ENCODE measurements at regions not wholly inside any gene's neighbourhood (a gene's known extent, or its start where the extent isn't known, plus 50 kb on each side); places are given as distances from the start of the nearest gene placed in this dataset.

DNA sequence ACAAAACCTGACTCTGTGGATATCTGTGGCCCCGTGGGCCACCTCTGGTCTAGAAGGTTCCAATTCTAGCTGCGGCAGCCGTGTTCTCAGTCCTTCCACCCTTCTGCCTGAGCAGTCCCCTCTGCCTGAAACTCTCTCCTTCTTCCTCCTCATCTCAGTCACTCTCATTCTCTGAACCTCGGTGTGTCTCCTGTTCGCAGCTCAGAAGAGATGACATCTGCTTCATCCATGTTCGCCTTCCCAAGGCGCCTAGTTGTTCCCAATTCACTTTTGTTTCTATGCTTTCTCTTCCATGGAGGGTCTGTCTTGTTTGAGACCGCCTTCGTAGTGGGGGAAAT is 95.5 kb downstream of the CEBPB start:
- DNase-seq (ENCODE audit: low read depth in 2 of 2), result no peak

DNA sequence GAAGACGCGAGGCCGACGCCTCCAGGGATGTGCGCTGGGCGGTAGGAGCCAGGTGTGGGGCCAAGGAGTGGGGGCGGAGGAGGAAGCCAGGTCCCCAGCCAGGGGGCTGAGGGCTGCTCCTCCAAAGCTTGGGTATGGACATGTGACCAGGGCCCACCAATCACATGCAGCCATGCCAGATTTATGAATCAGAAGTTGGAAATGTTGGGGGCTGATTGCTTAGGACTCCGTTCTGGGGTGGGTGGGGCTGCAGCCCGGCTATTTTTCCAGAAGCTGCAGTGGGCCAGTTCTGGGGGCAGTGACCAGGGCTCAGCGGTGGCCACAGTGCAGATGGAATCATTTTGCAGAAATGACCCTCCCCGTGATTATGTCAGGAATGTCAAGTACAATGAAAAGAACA is 96.0 kb downstream of the CEBPB start:
- no peak for DNase-seq (ENCODE audit: low read depth in 2 of 2)

DNA sequence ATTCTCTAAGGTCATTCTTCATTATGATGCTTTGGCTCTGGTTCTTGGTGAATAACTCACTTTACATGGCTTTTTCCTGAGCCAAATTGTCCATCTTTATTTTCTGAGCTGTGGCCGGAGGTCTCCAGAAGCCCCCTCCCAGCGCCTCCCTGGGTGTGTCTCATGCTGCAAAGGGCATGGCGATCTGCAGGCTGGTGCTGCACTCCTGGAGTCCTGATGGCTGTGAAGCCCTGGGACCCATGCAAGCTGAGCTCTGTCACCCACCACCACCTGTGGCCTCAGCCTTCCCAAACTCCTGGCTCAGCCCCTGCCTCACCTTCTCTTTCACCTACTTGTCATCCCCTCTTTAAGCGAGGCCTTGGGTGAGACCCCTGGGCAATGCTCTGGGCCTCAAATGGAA is 96.9 kb downstream of the CEBPB start:
- no peak for DNase-seq (ENCODE audit: low read depth in 2 of 2)

DNA sequence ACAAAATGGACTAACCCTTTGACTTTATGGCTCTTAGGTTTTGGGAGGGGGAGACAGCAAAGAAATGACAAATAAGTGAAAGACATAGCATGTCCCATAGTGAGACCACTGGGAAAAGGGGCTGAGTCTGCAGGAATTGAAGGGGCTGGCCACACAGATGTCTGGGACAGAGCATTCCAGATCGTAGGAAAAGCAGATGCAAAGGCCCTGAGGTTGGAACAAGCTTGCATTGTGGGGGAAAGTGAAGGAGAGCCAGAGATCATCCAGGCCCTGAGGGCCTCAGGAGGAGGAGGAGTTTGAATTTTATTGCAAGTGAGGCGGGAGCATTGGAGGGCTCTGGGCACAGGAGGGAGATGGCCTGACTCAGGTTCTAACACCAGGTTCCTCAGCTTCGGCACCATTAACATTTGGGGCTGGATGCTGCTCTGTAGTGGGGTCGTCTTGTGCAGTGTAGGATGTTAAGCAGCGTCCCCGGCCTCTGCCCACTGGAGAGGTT is 97.5 kb downstream of the CEBPB start:
- DNase-seq (ENCODE audit: low read depth in 2 of 2), result no peak

DNA sequence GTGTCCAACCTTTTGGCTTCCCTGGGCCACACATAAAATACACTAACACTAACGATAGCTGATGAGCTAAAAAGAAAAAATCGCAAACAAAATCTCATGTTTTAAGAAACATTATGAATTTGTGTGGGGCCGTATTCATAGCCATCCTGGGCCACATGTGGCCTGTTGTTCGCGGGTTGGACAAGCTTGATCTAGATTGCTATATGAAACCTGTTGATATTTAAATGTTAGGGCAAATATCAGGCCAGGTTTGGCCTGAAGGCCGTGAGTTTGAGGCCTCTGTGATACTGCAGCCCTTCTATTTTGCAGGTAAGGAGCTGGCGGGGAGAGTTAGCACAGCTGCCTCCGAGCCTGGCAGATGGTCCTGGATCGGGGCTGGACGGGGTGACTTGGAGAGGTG is 99.0 kb downstream of the CEBPB start:
- no peak for DNase-seq (ENCODE audit: low read depth in 2 of 2)

DNA sequence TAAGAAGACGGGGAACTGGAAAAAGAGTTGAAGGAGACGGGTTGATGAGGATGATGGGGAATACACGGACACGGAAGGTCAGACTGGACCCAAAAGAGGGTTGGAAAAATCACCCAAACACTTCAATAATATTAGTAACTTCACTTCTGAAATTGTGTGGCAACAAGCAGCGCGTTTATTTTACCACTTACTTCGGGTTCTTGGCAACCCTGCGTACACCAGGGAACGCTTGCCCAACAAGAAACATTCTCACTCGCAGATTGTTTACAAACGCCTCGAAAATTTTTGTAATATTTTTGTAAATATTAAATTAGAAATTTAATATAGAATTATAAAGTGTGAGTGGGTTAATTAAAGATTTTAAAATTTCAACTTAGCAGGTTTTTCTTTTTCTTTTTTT is 99.5 kb downstream of the CEBPB start:
- no peak for DNase-seq (ENCODE audit: low read depth in 2 of 2)

DNA sequence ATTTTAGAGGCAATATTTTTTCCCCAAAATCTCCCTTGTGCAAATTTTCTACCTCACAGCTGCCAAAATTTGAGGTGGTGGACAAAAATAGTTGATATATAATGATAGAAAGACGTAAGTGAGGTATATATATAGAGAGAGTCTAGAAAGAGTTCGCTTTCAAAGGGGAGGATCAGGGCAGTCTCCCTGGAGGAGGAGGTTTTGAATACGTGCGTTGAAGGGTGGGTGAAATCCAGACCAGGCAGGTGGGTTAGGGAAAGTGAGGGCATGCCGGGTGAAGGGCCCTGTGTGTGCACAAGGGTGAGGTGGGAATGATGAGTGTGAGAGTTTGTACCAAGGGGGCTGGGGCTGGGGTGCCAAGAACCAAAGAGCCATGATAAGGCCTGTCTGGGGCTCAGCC is 100.2 kb downstream of the CEBPB start:
- no peak for DNase-seq (ENCODE audit: low read depth in 2 of 2)

DNA sequence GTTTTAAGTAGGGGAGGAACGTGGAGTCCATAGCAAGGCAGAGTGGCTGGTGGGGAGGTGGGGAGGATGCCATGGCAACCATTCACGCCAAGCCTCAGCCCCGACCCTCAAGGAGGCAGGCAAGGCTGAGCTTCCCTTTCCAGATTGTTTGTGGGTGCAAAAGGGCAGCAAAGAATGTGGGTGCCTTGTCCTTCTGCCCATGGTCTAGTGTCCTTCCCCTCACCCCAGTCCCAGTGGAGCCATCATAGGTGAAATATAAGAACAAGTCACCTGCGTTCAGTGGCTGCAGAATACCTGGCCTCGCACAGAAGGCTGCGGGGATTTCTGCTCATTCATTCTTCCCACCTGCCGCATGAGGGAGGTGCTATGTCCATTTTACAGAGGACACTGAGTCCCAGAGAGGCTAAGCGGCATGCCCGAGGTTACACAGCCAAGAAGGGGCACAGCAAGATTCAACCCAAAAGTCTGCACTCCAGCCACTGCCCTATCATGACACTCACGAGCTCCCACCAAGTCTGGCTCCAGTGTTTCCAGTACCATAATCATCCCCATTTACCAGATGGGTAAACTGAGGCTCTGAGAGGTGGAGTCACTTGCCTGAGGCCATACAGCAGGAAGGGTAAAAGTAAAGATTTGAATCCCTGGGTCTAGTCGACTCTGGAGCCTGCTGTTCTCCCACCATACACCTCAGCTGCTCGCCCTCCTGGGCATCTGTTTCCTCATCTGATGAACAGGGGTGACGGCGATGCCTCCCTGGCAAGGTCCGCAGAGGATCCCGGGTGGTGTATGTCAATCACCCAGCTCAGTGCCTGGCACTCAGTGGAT is 100.8 kb downstream of the CEBPB start:
- DNase-seq (ENCODE audit: low read depth in 2 of 2), result no peak

DNA sequence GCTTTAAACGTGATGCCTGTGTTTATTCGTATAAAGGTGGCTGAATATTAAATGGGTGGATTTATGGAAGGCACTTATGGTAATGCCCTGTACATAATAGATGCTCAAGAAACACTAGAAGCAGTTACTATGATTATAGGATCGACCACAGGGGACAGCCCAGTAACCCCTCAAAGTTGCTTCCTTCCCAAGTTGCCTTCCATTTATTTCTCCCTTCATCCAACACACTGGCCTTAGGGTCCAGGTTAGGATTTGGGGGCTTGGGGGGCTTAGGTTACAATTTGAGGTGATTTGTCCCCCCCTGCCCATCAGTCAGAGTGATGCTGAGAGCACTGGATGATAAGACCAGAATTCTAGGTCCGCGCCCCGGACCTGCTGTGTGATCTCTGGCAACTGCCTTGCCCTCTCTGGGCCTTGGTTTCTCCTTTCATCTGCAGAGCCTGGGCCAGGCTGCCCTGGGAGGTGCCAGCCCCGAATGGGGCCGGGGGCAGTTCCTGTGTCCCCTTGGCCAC is 101.5 kb downstream of the CEBPB start:
- no peak for DNase-seq (ENCODE audit: low read depth in 2 of 2)

DNA sequence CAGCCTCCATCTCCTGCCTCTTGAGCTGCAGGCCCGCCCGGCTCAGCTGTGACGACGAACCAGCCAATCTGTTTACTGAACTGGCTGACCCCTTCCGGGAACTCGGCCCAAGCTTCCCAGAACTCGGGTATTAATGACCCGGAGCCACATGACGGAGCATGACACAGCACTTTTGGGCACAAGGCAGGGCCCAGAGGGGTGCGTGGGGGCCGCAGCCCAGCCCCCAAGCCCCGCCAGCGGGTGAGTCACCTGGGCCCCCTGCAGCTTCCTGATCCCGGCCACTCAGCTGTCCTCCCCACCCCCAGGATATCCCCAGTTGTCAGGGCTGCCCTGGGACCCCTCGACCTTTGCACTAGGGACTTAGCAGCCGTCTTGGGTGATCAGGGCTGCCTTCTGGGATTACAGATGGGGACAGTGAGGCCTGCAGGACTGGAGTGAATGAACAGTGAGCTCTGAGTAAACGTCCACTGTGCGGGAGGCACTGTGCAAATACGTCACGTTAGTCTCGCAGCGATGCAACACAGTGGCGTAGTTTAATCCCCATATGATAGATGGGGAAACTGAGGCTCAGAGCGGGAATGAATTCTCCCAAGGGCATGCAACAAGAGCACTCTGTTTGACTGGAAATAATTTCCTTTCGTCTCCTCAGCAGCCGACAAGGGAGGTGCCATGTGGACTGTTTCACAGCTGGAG is 102.1 kb downstream of the CEBPB start:
- peak; percentile 11 to 27 for DNase-seq (ENCODE audit: low read depth in 2 of 2)

DNA sequence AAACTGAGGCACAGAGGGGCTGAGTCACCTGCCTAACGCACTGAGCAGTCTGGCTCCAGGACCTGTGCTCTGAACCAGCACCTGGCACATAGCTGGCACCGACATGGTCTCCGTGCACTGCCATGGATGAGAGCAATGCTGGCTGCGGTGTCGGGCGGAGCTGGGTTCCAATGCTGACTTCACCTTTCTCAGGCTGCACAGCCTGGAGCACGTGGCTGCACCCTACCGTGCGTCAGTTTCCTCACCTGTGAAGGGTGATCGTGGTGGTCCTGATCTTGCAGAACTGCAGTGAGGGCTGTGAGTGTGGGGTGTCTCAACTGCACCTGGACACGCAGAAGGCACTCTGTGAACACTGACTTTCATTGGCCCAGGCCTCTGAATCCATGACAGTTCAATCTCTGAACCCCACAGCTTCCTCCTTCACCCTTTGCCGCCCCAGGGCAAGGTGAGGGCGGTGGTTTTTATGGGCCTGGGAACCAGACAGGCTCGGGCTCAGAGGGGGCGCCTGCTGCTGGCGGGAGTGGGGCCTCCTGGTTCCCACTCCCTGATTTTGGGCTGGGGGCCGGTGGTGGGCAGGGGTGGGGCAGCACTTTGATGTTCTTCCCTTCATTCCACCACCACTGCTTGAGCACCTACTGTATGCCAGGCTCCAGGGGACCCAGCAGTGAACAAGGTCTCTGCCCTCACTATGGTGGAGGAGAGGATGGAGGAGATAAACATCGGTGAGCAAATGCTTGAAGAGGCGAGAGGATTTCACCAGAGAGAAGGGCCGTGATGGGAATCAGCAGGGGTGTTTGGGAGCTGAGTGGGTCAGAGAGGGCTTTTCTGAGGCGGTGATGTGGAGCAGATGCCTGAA is 102.9 kb downstream of the CEBPB start:
- DNase-seq (ENCODE audit: low read depth in 2 of 2), result no peak

DNA sequence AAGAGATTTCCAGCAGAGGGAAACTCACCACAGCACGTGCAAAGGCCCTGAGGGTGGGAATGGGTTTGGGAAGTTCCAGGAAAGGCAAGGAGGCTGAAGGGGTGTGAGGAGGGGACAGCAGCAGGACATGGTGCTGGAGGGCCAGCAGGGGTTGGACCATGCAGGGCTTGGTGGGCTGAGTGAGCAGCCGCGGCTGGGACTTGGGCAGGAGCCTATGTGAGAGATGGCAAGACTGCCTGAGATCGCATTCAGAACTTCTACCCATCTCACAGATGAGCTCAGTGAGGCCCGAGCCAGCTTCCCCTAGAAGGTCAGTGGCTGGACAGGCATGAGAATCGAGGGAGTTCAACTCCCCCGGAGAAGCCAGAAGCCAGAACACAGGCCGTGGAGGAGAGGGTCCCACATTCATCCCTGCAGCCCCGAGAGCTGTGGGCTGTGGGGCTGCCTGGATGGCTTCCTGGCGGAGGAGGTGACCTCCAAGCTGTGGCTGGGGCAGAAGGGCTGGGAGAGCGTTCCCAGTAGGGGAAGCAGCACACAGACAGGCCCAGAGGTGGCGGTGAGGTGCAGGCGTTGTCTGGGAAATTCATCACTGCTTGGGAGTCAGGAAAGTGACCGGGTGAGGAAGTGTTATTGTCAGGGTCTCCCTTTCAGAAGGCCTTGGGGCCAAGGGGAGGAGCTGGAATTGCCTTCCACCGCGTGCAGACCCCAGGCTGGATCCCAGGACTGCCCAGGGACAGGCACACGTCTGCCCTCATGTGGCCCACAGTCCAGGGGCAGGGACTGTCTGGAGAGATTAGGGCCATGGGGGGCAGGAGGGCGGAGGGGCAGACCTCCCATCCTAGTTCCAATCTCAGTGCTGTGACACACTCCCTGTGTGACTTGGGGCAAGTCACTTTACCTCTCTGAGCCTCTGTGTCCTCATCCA is 103.8 kb downstream of the CEBPB start:
- DNase-seq (ENCODE audit: low read depth in 2 of 2), result no peak

DNA sequence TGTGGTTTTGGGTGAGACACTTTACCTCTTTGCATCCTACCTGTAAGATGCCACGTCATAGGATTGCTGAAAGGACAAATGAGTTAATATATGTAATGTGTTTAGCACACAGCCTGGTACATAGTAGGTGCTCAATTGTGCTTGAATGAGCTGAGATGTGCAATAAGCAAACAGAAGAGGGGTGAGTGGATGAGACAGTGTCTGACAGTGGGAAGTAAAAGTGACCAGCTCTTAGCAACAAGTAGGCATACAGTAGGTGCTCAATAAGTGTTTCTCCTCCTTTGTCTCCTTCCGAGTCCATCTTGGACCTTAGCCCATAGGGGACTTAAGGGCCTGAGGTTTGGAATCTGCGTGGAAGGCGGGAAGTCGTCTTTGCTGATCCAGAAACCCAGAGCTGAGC is 104.7 kb downstream of the CEBPB start:
- DNase-seq (ENCODE audit: low read depth in 2 of 2), result no peak

DNA sequence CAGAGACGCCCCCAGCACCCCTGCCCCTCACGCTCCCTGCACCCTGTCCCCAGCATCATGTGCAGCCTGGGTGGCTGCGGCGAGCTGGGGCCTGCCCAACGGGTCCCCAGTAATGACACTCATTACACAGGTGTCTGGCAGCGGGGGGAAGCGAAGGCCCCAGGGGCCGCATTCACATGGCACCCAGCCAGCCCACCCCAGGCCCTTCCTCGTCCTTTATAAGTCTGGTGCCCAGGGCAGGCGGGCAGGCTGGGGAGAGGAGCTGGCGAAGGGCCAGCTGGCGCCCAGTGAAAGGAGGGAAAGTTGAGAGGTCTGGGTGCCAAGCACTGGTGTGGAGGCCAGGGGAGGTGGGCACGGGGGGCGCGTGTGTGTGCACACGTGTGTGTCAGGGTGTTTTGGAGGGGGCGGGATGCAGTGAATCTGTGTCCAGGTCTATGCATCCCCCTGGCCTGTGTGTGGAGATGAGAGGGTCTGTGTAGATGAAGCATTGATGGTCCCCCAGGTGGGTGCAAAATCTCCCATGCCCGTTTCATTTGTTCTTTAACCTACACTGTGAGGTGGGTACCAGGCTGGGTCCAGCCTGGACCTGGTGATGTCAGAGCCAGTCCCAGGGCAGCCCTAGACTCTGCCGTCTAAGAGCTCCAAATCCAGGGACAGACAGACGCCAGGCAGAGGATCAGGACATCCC is 105.3 kb downstream of the CEBPB start:
- no peak for DNase-seq (ENCODE audit: low read depth in 2 of 2)

DNA sequence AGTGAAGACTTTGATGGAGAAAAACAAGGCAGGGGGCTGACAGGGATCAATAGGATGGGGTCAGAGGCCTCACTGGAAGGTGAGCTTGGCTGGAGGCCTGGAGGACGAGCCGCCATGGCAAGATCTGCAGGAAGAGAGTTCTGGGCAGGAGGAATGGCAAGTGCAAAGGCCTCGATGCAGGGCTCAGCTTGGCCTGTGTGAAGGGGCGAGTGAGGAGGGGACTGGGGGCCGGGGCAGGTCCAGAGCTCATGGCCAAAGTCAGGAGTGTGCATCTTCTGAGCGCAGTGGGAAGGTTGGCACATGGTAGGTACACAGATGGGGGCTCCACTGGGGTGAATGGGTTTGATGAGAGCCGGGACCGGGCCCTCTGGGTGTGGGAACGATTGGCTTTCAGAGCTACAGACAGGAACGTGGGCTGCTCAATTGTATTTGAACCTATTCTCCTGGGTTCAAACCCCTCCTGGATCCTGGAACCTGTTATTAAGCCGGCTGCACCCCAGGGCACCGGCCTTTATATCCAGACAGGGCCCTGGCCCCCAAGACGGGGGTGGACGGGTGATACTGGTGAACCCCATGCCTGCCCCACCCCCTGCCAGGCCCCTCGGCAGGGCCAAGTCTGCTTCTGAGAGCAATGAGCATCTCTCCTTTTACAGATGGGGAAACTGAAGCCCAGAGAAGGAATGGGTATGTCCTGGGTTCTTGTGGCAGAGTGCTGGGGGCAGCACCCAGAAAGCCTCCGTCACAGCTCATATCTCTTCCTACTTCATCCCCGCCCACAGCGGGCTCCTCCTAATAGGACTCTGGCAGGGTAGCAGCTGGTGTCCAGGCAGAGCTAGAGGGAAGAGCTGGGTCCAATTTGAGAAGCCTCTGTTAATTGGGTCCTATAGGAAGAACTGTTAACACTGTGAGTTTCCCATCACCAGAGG is 106.1 kb downstream of the CEBPB start:
- no peak for DNase-seq (ENCODE audit: low read depth in 2 of 2)

DNA sequence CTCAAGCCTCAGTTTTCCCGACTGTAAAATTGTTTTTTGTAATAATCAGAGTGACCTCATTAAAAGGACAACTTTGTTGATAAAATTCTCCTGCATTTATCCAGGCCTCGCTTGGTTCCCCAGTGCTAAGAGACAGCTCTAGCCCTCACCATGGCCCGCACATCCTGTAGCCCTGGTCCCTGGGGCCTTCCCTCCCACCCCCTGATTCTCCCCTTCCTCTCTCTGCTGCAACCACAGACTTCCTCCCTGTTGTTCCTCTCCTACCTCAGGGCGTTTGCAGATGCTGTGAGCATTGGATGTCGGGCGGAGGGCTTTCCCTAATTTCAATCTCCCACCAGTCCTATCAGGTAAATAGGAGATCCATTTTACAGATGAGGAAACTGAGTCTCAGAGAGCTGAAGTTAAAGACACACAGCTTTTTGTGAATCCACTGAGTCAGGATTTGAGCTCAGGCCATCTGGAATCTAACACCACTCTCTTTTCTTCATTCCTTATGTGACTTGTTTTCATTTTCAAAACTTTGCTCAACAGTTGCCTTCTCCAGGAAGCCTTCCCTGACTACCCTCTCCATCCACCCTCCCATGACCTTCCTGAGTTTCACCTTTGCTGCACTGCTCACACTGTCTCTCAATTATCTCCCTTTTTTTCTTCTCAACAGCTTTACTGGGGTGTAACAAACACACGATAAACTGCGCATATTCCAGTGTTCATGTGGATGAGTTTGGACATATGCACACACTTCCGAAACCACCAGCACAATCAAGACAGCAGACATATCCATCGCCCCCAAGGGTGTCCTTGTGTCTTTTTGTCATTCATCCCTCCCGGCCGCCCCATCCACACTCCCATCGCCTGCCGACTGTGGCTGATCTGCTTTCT is 107.1 kb downstream of the CEBPB start:
- DNase-seq (ENCODE audit: low read depth in 2 of 2), result no peak

DNA sequence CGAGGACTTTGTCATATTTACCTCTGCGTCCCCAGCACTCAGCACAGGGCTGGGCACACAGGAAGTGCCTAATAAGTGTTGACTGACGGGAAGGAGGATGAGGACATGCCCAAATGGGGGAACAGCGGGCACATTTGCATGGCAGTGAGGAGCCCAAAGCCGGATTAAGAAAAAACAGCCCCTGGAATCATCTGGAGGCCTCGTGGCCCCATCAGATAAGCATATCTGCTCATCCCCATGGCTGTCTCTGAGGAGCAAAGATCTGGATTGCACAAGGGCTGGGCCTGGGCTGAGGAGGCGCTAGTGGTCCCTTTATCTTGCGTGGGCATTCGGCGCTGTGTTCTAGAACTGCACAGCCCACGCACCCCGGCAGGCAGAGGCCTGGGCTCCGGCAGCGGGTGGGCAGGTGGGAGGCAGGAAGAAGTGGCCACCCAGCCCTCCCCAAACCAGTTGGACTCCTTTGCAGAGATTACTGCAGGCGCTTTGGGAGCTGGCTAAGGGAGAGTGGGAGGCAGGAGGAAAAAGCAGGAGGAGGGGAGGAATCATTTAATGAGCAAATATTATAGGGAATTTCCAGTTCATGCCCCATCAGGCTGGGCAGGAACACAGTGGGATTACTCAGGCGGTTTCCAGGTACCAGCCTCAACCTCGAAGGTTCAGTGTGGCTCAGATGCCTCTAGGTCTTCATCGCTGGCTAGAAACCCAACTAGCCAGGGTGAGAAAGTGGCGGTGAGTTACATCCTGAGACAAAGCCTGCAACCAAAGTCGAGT is 108.1 kb downstream of the CEBPB start:
- DNase-seq (ENCODE audit: low read depth in 2 of 2), result no peak

DNA sequence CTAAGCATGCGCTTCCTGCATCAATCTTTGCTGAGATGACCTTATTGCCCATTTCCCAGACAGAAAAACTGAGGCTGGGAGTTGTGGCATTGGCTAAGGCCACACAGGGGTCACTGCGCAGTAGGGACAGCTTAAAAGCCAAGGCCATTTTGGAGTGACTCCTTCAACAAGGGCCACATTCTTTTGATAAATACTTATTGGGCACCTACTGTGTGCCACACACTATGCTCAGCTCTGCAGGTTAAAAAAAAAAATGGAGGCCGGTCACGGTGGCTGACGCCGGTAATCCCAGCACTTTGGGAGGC is 108.6 kb downstream of the CEBPB start:
- no peak for DNase-seq (ENCODE audit: low read depth in 2 of 2)
